SK-N-SH (cell line): ENCODE measurements at regions not wholly inside any gene's neighbourhood (a gene's known extent, or its start where the extent isn't known, plus 50 kb on each side); places are given as distances from the start of the nearest gene placed in this dataset.

ENCODE experiments used
- CTCF ChIP-seq: fragments of 200-600 bp; sonication (generic); IDR thresholded peaks from 2 replicates; pipeline ENCODE4 v1.6.1; 2017; ENCODE audit warnings: antibody characterized with exemption, mild to moderate bottlenecking, moderate library complexity
- EP300 ChIP-seq, 2 experiments: IDR thresholded peaks; 2 replicates each; pipeline versions ENCODE4 v1.4.0 to v1.6.1; 2012; ENCODE audit warnings: borderline replicate concordance in 1 of 2, low read depth in 1 of 2, low read length in 1 of 2
- EZH2phosphoT487 ChIP-seq: fragments of 200-600 bp; sonication (generic); IDR thresholded peaks from 2 replicates; pipeline ENCODE4 v1.6.1; 2017; ENCODE audit warnings: low read depth, mixed run types, mild to moderate bottlenecking, antibody characterized with exemption, moderate library complexity, borderline replicate concordance
- FOXM1 ChIP-seq: IDR thresholded peaks from 2 replicates; pipeline ENCODE4 v1.4.0; 2012; ENCODE audit warnings: low read depth, mild to moderate bottlenecking
- GABPA ChIP-seq: IDR thresholded peaks from 2 replicates; pipeline ENCODE4 v1.4.0; 2012; ENCODE audit warnings: low read depth, mild to moderate bottlenecking
- NFIC ChIP-seq: IDR thresholded peaks from 2 replicates; pipeline ENCODE4 v1.4.0; 2012; ENCODE audit warnings: borderline replicate concordance
- PBX3 ChIP-seq: IDR thresholded peaks from 2 replicates; pipeline ENCODE4; 2012
- RAD21 ChIP-seq: IDR thresholded peaks from 2 replicates; pipeline ENCODE4 v1.6.1; 2012; ENCODE audit warnings: mild to moderate bottlenecking, low read length
- RCOR1 ChIP-seq: fragments of 150-350 bp; IDR thresholded peaks from 2 replicates; pipeline ENCODE4 v1.6.1; 2017; ENCODE audit warnings: antibody characterized with exemption, low read length
- SMC3 ChIP-seq: IDR thresholded peaks from 2 replicates; pipeline ENCODE4 v1.6.1; 2012; ENCODE audit warnings: low read depth, low read length, improper control_type of control experiment
- TCF12 ChIP-seq: IDR thresholded peaks from 2 replicates; pipeline ENCODE4 v1.4.0; 2012
- YY1 ChIP-seq: IDR thresholded peaks from 2 replicates; pipeline ENCODE4 v1.4.0; 2012; ENCODE audit warnings: low read depth, mild to moderate bottlenecking

- TF ChIP-seq EZH2phosphoT487 (no peak), TCF12 (no peak), CTCF (no peak), NFIC (no peak), GABPA (no peak), YY1 (no peak), EP300 (IDR thresholded peaks at IDR 0.05; ENCODE audit: borderline replicate concordance in 1 of 2, low read depth in 1 of 2, low read length in 1 of 2) (no peak), RAD21 (no peak), PBX3 (no peak), RCOR1 (no peak), FOXM1 (no peak), SMC3 (no peak)
Observed at GRCh38 chr3:25142609-25143355, 285.3 kb upstream of the RARB start.
